ENCODE measurements at regions not wholly inside any gene's neighbourhood (a gene's known extent, or its start where the extent isn't known, plus 50 kb on each side); places are given as distances from the start of the nearest gene placed in this dataset.
A peak's percentile ranks its signal among the peaks of the same experiment; 100 is the strongest.

- no peak overlapping the region for H3K4me3 ChIP-seq (ENCODE audit: low read depth, low read length)
These were observed 208.5 kb upstream of the DAB1 start for GRCh38 chr1:57632401-57632800.

GRCh38 chr1:57627612-57628011, 203.8 kb upstream of the DAB1 start:
- no peaks in the 10 kb centered on the region for H3K27me3 ChIP-seq (ENCODE audit: control insufficient read depth, insufficient read depth, low read length)
- H3K27ac ChIP-seq (ENCODE audit: low read depth, low read length) = no peak overlapping the region
- H3K4me3 ChIP-seq (ENCODE audit: low read depth, low read length) = no peak overlapping the region
- H3K4me1 ChIP-seq (ENCODE audit: control insufficient read depth, insufficient read depth, low read length) = peaks cover 49% of the 10 kb centered on the region
- H3K9ac ChIP-seq (ENCODE audit: low read length) = no peak overlapping the region
- H3K36me3 ChIP-seq (ENCODE audit: control insufficient read depth, insufficient read depth, low read length) = no peaks in the 10 kb centered on the region
- H3K9me3 ChIP-seq (ENCODE audit: control insufficient read depth, insufficient read depth, low read depth, low read length) = no peaks in the 10 kb centered on the region

More at GRCh38 chr1:57632401-57632800, 208.5 kb upstream of the DAB1 start:
- no peaks in the 10 kb centered on the region for H3K27me3 ChIP-seq (ENCODE audit: control insufficient read depth, insufficient read depth, low read length)
- no peak overlapping the region for H3K9ac ChIP-seq (ENCODE audit: low read length)
- peaks cover 29% of the 10 kb centered on the region for H3K4me1 ChIP-seq (ENCODE audit: control insufficient read depth, insufficient read depth, low read length)
- H3K36me3 ChIP-seq (ENCODE audit: control insufficient read depth, insufficient read depth, low read length) = no peaks in the 10 kb centered on the region
- H3K9me3 ChIP-seq (ENCODE audit: control insufficient read depth, insufficient read depth, low read depth, low read length) = no peaks in the 10 kb centered on the region
- no peak overlapping the region for H3K27ac ChIP-seq (ENCODE audit: low read depth, low read length)

- no peaks in the 10 kb centered on the region for H3K27me3 ChIP-seq (ENCODE audit: control insufficient read depth, insufficient read depth, low read length)
- peak overlapping the region; percentile 48 for H3K9ac ChIP-seq (ENCODE audit: low read length)
- peaks cover 55% of the 10 kb centered on the region for H3K4me1 ChIP-seq (ENCODE audit: control insufficient read depth, insufficient read depth, low read length)
- no peaks in the 10 kb centered on the region for H3K9me3 ChIP-seq (ENCODE audit: control insufficient read depth, insufficient read depth, low read depth, low read length)
- peak overlapping the region; percentile 67; the same call in 1 of the 2 replicates for H3K27ac ChIP-seq (ENCODE audit: low read depth, low read length)
- no peak overlapping the region for H3K4me3 ChIP-seq (ENCODE audit: low read depth, low read length)
- H3K36me3 ChIP-seq (ENCODE audit: control insufficient read depth, insufficient read depth, low read length) = no peaks in the 10 kb centered on the region
These were observed 200.1 kb upstream of the DAB1 start for GRCh38 chr1:57623791-57624538.

GRCh38 chr1:57623039-57623790, 199.4 kb upstream of the DAB1 start:
- no peaks in the 10 kb centered on the region for H3K27me3 ChIP-seq (ENCODE audit: control insufficient read depth, insufficient read depth, low read length)
- H3K9me3 ChIP-seq (ENCODE audit: control insufficient read depth, insufficient read depth, low read depth, low read length) = no peaks in the 10 kb centered on the region
- peaks cover 55% of the 10 kb centered on the region for H3K4me1 ChIP-seq (ENCODE audit: control insufficient read depth, insufficient read depth, low read length)
- H3K36me3 ChIP-seq (ENCODE audit: control insufficient read depth, insufficient read depth, low read length) = no peaks in the 10 kb centered on the region
- H3K27ac ChIP-seq (ENCODE audit: low read depth, low read length) = peak overlapping the region; percentile 67; the same call in 1 of the 2 replicates
- H3K4me3 ChIP-seq (ENCODE audit: low read depth, low read length) = peak overlapping the region; percentile 6; the same call in 1 of the 2 replicates
- peak overlapping the region; percentile 48 for H3K9ac ChIP-seq (ENCODE audit: low read length)

GRCh38 chr1:57621776-57622175, 197.9 kb upstream of the DAB1 start:
- no peak overlapping the region for H3K27ac ChIP-seq (ENCODE audit: low read depth, low read length)
- H3K27me3 ChIP-seq (ENCODE audit: control insufficient read depth, insufficient read depth, low read length) = no peaks in the 10 kb centered on the region
- H3K9ac ChIP-seq (ENCODE audit: low read length) = no peak overlapping the region
- H3K9me3 ChIP-seq (ENCODE audit: control insufficient read depth, insufficient read depth, low read depth, low read length) = no peaks in the 10 kb centered on the region
- peaks cover 55% of the 10 kb centered on the region for H3K4me1 ChIP-seq (ENCODE audit: control insufficient read depth, insufficient read depth, low read length)
- H3K36me3 ChIP-seq (ENCODE audit: control insufficient read depth, insufficient read depth, low read length) = no peaks in the 10 kb centered on the region
- H3K4me3 ChIP-seq (ENCODE audit: low read depth, low read length) = no peak overlapping the region

- H3K4me3 ChIP-seq (ENCODE audit: low read depth, low read length) = no peak overlapping the region
- peaks cover 49% of the 10 kb centered on the region for H3K4me1 ChIP-seq (ENCODE audit: control insufficient read depth, insufficient read depth, low read length)
- no peaks in the 10 kb centered on the region for H3K27me3 ChIP-seq (ENCODE audit: control insufficient read depth, insufficient read depth, low read length)
- H3K9me3 ChIP-seq (ENCODE audit: control insufficient read depth, insufficient read depth, low read depth, low read length) = no peaks in the 10 kb centered on the region
- H3K27ac ChIP-seq (ENCODE audit: low read depth, low read length) = no peak overlapping the region
- H3K9ac ChIP-seq (ENCODE audit: low read length) = no peak overlapping the region
- no peaks in the 10 kb centered on the region for H3K36me3 ChIP-seq (ENCODE audit: control insufficient read depth, insufficient read depth, low read length)
These were observed 196.7 kb upstream of the DAB1 start for GRCh38 chr1:57620605-57621004.

- Histone ChIP-seq H3K4me3 (ENCODE audit: low read depth, low read length) (no peak overlapping the region), H3K27me3 (ENCODE audit: control insufficient read depth, insufficient read depth, low read length) (no peaks in the 10 kb centered on the region), H3K27ac (ENCODE audit: low read depth, low read length) (no peak overlapping the region), H3K9me3 (ENCODE audit: control insufficient read depth, insufficient read depth, low read depth, low read length) (no peaks in the 10 kb centered on the region), H3K9ac (ENCODE audit: low read length) (no peak overlapping the region), H3K4me1 (ENCODE audit: control insufficient read depth, insufficient read depth, low read length) (peaks cover 15% of the 10 kb centered on the region), H3K36me3 (ENCODE audit: control insufficient read depth, insufficient read depth, low read length) (no peaks in the 10 kb centered on the region)
These were observed 193.1 kb upstream of the DAB1 start for GRCh38 chr1:57616921-57617320.

GRCh38 chr1:57615956-57616355, 192.1 kb upstream of the DAB1 start:
- H3K9me3 ChIP-seq (ENCODE audit: control insufficient read depth, insufficient read depth, low read depth, low read length) = no peaks in the 10 kb centered on the region
- peaks cover 8% of the 10 kb centered on the region for H3K4me1 ChIP-seq (ENCODE audit: control insufficient read depth, insufficient read depth, low read length)
- H3K9ac ChIP-seq (ENCODE audit: low read length) = no peak overlapping the region
- no peaks in the 10 kb centered on the region for H3K36me3 ChIP-seq (ENCODE audit: control insufficient read depth, insufficient read depth, low read length)
- no peaks in the 10 kb centered on the region for H3K27me3 ChIP-seq (ENCODE audit: control insufficient read depth, insufficient read depth, low read length)
- no peak overlapping the region for H3K27ac ChIP-seq (ENCODE audit: low read depth, low read length)
- H3K4me3 ChIP-seq (ENCODE audit: low read depth, low read length) = no peak overlapping the region

- no peaks in the 10 kb centered on the region for H3K36me3 ChIP-seq (ENCODE audit: control insufficient read depth, insufficient read depth, low read length)
- no peak overlapping the region for H3K9ac ChIP-seq (ENCODE audit: low read length)
- no peak overlapping the region for H3K27ac ChIP-seq (ENCODE audit: low read depth, low read length)
- H3K27me3 ChIP-seq (ENCODE audit: control insufficient read depth, insufficient read depth, low read length) = no peaks in the 10 kb centered on the region
- H3K9me3 ChIP-seq (ENCODE audit: control insufficient read depth, insufficient read depth, low read depth, low read length) = no peaks in the 10 kb centered on the region
- no peaks in the 10 kb centered on the region for H3K4me1 ChIP-seq (ENCODE audit: control insufficient read depth, insufficient read depth, low read length)
- H3K4me3 ChIP-seq (ENCODE audit: low read depth, low read length) = no peak overlapping the region
These were observed 189.0 kb upstream of the DAB1 start for GRCh38 chr1:57612833-57613232.

- H3K9ac ChIP-seq (ENCODE audit: low read length) = no peak overlapping the region
- H3K27ac ChIP-seq (ENCODE audit: low read depth, low read length) = peak overlapping the region; percentile 14; the same call in 1 of the 2 replicates
- H3K9me3 ChIP-seq (ENCODE audit: control insufficient read depth, insufficient read depth, low read depth, low read length) = no peaks in the 10 kb centered on the region
- H3K4me3 ChIP-seq (ENCODE audit: low read depth, low read length) = no peak overlapping the region
- no peaks in the 10 kb centered on the region for H3K36me3 ChIP-seq (ENCODE audit: control insufficient read depth, insufficient read depth, low read length)
- no peaks in the 10 kb centered on the region for H3K27me3 ChIP-seq (ENCODE audit: control insufficient read depth, insufficient read depth, low read length)
- peaks cover 25% of the 10 kb centered on the region for H3K4me1 ChIP-seq (ENCODE audit: control insufficient read depth, insufficient read depth, low read length)
These were observed 182.1 kb upstream of the DAB1 start for GRCh38 chr1:57605933-57606332.

- H3K4me3 ChIP-seq (ENCODE audit: low read depth, low read length) = no peak overlapping the region
- H3K9me3 ChIP-seq (ENCODE audit: control insufficient read depth, insufficient read depth, low read depth, low read length) = no peaks in the 10 kb centered on the region
- no peak overlapping the region for H3K9ac ChIP-seq (ENCODE audit: low read length)
- no peaks in the 10 kb centered on the region for H3K27me3 ChIP-seq (ENCODE audit: control insufficient read depth, insufficient read depth, low read length)
- no peak overlapping the region for H3K27ac ChIP-seq (ENCODE audit: low read depth, low read length)
- peaks cover 46% of the 10 kb centered on the region for H3K4me1 ChIP-seq (ENCODE audit: control insufficient read depth, insufficient read depth, low read length)
- H3K36me3 ChIP-seq (ENCODE audit: control insufficient read depth, insufficient read depth, low read length) = no peaks in the 10 kb centered on the region
These were observed 179.8 kb upstream of the DAB1 start for GRCh38 chr1:57603696-57604095.

All from HUES6 (cell line).